IPS DF 4.7 (cell line): ENCODE measurements at regions not wholly inside any gene's neighbourhood (a gene's known extent, or its start where the extent isn't known, plus 50 kb on each side); places are given as distances from the start of the nearest gene placed in this dataset.
A peak's percentile ranks its signal among the peaks of the same experiment; 100 is the strongest.

Source experiments
- DNase-seq: peaks from one replicate; pipeline ENCODE4 v3.0.0-alpha.2; 2013; ENCODE audit warnings: low spot score; ENCODE audit errors: extremely low read depth

DNA sequence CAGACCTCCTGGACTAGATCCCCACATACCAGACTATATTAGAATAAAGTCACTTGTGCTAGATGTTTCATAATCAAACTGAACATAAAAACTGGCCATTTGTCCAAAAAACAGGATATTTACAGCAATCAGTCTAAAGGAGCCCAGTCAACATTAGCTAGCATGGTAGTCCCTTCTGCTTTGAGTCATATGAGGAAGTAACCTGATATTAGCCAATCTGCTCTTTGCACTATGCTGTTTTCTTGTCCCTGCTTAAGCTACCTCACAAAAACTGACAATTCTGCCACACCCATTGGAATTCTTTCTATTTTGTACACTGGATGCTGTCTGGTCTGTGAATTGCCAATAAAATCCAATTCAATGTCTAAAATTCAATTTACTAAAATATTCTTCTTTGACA lies 1824.2 kb downstream of the OLFM4 start:
- no peak for DNase-seq

DNA sequence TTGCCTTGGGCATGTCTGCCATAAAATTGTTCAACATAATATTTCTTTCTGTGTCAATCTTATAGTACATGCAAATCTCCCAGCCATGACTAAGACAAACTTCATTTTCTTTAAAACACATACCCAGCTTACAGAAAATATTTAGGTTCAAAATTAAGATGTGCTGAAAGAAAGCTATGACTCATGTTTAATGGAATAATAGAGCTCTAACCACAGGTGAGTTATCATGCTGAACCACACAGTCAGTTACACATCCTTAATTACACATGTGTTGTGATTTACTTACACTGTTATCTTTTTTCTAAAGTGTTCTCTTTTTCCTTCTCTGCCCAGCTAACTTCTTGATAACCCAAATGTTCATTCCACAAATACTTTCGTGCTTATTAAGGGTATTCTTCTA lies 1831.2 kb downstream of the OLFM4 start:
- no peak for DNase-seq

DNA sequence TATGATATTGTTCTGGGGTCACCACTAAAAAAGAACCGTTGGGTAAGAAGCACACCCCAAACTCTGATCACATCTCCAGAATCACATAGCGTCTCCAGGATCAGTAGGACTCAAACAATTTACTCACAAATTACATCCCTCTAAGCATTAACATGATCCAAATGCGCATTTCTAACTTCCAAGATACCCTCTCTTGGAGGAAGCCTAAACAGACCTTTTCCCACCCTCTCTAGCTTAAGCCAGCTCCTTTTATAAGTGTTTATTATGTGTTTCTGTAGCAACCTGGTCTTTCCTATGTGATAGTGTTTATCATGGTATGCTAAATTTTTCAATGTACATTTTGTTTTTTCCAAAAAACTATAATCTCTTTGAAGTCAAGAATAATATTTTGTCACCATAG lies 1846.5 kb downstream of the OLFM4 start:
- no peak for DNase-seq

DNA sequence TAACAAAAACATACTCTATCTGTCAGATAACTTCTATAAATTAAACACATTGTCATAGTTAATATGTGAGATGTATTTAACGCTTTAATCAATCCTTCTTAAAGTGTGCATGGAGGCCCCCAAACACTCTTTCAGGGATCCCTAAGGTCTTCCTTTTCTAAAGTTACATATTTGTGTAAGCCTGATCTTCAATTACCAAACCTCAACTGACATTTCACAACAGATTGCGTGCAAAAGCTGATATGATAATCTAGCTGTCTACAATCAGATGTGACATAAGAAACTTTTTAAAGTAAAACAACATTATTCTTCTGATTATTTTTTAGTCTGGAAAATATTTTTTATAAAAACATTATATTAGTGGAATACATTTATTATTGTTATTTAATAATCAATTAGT lies 1850.4 kb downstream of the OLFM4 start:
- no peak for DNase-seq

DNA sequence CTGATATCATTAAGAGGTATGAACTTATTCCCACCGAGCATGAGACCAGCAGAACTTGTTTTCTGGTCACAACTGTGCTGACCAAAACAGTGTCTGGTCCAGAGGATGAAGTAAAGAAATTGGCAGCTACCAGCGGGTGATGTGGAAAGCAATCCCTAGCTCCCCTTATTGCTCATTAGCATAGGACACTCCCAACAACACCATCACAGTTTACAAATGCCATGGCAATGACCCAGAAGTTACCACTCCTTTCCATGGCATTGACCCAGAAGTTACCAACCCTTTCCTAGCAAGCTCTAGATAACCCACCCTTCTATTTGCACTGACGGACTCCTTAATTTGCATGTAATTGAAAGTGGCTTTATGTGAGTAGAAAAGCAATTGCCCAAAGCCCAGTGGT lies 1856.1 kb downstream of the OLFM4 start:
- no peak for DNase-seq

DNA sequence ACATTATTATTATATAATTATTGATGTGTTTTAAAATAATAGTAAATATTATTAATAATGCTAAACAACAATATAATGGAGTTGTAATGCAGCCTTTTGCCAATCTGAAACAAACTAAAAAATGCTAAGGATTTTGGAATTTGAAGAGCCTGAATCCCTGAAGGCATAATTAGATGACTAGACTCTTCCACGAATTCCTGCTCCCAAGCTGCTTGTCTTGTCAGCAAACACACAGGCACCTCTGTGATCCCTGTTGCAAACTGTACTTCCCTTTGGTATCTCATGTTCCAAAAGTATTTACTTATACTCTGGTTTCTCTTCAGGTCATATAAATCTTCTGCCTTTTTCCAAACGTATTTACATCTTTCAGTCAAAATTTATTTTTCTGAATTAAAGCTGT lies 1862.4 kb downstream of the OLFM4 start:
- no peak for DNase-seq

DNA sequence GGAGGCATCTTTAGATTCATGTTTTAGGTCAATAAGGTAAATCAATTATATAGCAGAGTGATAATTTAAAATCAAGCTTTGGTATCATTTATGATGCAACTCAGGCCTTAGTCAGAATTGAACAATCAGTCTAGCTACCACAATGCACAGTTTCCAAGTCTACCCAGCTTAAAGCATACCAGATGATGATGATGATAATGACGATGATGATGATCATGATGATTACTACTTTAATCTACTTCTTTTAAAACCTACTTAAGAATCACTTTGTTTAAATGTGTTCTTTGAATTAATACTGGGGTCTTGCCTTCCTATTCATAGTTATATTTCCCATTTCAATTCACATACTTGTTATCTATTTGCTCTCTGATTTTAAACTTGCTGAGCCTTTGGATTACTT lies 1872.7 kb downstream of the OLFM4 start:
- no peak for DNase-seq

DNA sequence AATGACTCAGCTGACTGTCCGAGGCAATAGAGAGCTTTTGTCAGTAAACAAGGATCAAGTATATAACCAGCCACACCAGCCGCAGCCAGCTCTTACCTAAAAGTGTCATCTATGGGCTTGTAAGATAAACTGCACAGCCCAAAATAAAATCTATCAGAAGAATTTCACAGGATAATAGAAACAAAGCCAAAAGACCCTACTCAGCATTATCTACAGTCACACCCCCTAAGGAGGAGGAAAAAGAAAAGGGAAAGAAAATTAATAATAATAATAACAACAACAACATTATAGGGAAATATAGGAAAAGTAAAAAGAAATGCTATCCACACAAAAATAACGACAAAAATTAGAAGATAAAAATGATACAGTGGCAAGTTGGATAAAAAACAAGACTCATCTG lies 1883.8 kb downstream of the OLFM4 start:
- no peak for DNase-seq

DNA sequence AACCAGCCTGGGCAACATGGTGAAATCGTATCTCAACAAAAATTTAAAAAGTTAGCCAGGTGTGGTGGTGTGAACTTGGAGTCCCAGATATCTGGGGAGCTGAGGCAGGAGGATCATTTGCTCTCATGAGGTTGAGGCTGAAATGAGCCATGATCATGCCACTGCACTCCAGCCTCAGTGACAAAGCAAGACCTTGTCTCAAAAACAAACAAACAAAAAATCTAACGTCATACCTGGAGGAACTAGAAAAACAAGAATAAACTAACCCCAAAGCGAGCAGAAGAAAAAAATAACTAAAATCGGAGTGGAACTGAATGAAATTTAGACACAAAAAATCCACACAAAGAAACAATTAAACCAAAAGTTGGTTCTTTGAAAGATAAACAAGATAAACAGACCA lies 1885.1 kb downstream of the OLFM4 start:
- no peak for DNase-seq

DNA sequence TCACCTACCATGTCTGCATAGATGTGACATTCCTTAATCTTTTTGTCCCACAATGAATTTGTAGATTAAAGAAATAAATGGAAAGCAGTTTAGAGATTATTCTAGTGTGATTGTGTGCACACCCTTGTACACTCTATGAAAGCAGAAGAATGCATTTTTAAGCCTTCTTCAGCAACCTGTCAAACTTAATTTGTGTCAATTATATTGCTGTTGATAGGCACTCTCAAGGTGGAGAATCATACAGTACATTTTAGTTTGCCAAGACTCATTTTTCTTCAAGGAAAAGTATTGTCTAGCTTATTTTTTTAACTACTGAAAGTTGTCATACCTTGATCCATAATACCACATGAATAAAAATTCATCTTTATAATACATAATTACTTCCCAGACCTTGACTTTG lies 1898.9 kb downstream of the OLFM4 start:
- DNase-seq = no peak

DNA sequence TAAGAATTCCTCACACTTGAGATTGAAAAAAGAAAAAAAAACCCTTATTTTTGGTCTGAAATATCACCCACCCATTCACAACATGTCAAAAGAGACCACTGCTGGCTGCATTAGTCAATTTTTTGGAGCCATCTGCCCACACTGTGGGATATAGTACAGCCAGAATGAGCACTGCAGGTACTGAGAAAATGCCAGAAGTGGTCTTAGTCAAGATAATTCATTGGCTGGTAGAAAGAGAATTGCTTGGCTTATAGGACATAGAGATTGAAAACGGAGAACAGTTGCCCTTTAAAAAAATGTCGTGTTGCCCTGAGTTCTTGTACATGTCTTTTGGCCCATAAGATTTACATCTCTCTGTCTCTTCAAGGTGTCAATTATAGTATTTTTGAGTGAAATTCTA lies 1899.5 kb downstream of the OLFM4 start:
- DNase-seq = no peak

DNA sequence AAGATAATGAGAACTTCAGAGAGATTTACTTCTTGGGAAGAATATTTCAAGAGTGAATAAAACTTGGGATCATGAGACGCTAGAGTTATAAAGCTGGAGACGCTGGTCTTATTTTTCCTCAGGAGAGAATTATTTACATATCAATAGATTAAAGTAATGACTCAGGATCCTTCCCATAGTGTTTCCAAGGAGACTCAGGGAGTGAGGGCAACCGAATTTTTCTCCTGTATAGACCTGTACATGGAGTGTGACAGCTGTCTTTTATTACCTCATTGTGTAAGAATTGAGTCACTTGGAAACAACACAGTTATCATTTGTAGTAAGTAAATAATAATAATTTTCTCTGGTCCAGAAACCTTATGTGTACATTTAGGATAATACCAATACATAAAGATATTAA lies 1905.5 kb downstream of the OLFM4 start:
- DNase-seq = no peak

DNA sequence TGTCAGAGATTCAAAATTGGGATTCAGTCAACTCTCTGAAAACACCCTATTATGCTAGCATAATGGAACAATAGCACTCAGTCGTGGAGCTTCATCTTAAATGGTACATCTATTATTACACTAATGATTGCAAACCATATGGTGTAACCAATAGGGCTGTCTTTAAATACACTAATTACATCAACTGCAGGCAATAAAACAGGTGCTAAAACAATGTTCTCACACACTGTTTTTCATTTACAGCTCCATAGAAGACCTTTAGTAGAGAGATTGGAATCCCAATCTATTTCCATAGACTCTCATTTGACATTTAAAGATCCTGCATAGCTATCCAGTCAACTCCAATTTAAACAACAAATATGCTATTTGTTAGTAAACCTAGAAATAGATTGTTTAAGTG lies 1917.4 kb downstream of the OLFM4 start:
- DNase-seq = peak; percentile 41

DNA sequence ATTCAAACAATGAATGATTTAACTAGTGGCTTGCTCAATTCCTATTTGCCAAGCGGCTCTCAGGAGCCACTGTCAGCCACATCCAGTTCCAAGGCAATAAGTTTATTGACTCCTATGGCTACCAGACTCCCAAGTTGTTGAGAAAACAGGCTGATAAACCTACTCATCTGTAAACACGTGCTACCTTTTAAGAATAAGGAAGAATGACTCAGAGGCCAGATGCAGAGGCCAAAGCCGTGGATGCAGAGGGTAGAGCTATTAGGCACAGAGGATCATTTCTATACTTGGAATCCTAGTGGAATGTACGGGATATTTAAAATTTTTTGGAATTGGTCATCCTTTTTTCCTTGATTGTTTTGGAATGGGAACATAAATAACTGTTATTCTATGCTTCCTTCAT lies 1921.1 kb downstream of the OLFM4 start:
- DNase-seq = no peak

DNA sequence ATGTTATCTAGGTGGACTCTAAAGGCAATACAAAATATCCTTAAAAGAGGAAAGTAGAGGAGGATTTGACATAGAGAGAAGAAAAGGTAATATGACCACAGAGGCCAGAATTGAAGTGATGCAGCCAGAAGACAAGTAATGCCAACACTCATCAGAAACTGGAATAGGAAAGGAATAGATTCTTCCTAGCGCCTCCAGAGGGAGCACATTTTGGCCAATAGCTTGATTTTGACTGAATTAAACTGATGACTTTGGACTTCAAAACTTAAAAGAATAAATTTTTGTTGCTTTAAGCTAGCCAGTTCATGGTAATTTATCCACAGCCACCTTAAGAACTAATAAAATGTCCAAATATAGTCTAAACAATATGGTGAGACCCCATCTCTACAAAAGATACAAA lies 1921.9 kb downstream of the OLFM4 start:
- DNase-seq = no peak

DNA sequence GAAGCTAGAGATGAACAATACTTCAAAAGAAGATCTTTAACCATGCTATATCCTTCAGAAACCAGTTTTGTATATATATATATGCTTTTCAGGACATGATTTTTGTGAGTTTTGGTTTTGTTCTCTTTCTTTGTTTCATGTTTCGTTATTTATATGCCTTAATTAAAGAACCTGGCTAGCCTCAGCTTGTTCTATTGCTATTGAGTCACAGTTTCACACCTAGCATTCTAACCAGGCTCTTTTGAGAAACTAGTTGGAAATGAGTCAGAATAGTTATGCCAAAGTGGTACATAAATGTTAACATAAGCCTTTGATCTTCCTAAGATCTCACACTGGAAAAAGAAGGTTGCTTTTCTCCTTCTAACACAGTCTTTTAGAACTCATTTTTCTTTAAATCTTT lies 1925.2 kb downstream of the OLFM4 start:
- no peak for DNase-seq

DNA sequence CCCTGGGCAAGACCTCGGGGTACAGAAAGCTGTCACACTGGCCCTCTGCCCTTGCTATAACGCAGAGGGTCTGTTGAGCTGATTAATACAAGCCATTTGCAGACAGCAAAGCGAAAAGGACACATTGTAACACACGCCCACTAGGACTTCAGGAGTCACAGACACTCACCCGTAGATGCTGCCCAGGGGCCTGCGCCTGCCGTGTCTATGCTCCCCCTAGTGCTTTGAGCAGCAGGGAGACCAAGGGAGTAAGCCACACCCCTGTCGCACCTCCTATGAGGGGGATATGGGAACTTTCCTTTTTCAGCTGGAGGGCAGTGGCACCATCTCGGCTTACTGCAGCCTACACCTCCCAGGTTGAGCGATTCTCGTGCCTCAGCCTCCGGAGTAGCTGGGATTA lies 1930.2 kb downstream of the OLFM4 start:
- DNase-seq = no peak

DNA sequence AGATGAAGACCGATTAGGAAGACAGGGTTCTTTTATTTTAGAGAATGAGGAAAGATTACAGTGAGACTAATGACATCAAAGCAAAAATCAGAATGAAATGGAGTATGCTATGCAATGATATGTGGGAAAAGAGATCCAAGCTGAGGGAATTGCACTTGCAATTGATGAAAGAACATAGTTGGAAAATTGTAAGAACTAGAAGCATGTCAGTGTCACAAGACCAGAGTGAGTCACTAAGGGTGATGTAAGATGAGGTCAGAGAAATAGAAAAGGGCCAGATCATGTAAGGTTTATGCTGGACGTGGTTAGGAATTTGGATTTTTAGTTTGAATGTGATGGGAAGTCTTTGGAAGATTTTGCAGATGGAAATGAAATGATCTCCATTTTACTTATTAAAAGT lies 1937.3 kb downstream of the OLFM4 start:
- DNase-seq = no peak

DNA sequence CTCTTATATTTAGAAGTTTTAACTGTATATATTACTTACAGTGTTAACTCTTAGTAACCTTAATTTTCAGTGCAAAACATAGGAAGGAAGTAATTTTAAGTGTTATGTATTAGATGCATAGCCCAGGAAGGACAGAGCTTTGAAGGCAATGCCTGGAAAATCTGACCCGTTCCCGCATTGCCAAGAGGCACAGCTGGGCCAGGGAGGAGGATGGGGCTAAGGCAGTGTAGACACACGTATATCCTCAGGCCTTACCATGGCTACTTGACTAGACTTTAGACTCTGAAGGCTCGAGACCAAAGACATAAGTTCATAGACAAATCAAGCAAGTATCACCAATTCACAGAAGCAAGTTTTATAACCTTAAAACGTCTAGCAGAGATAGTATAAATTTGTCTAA lies 1944.2 kb downstream of the OLFM4 start:
- DNase-seq = no peak

DNA sequence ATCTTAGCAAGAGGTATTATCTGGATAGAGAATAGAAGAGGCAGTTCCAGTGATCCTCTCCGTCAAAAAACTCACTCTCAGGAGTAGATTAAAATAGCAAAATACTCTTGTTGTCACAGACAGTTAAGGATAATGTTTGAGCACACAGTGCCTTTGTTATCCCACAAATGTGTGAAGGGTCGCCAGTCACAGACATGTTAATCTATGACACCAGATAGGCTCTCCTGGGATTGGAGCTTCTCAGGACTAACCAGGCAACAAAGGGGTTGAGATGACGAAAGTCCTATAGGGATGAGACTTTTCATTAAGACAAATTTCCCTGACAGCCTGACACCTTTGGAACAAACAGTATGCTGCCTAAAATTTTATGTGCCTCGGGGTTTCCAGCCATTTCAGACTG lies 1947.1 kb downstream of the OLFM4 start:
- no peak for DNase-seq

DNA sequence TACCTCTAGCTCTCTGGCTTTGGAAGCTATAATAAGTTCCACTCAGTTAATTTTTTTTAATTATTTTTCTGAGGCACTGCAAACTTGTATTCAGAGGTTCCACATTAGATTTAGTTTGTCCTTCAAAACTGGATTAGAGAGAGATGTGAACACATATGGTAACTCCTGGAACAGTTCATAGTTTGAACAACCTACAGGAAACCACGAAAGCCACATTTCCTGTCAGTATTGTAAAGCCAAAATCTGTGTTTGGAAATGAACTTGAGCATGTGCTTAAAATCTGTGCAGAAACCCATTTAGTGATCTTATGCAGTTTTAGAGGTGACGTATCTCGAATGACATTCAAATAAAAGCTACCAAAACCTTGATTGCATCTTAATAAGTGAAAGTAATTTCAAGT lies 1952.0 kb downstream of the OLFM4 start:
- DNase-seq = no peak

DNA sequence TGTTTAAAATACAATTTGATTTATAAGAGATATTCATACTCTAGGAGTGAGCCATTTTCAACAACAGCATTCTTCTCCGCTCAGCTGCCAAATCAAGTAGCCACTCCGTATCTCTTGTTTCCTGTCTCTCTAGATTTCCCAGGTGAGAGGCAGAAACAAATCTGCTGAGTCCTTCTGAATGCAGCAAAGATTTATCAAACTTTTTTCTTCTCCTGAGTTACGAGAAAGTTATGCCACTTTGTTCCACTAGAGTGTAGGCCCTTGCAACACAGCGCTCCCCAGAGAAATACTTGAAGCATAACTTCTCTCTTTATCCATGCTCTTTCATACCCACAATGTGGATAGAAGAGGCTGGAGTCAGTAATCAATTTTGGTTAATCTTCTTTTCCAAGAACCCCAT lies 1960.8 kb downstream of the OLFM4 start:
- DNase-seq = no peak

DNA sequence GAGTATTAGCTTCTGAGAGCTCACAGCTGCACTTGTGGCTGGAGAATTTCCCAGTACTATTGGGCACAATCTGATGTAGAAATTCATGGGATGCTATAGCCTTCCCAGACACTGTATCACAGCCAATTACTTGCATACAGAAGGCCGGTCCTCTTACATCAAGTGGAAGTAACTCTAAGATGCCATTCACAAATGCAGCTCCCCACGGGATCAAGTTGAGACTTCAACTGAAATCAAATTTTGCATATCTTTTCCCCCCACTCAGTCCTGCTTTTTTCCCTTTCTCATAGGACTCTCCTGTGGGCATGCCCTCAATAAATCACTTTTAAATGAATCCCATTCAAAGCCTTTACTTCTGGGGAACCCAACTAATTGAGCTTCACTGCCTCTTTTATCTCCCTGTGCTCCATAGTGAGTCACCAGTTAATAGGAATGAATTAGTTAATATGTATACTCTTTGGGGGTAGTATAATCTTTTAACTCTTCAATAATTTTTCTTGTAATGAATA lies 1970.8 kb downstream of the OLFM4 start:
- no peak for DNase-seq

DNA sequence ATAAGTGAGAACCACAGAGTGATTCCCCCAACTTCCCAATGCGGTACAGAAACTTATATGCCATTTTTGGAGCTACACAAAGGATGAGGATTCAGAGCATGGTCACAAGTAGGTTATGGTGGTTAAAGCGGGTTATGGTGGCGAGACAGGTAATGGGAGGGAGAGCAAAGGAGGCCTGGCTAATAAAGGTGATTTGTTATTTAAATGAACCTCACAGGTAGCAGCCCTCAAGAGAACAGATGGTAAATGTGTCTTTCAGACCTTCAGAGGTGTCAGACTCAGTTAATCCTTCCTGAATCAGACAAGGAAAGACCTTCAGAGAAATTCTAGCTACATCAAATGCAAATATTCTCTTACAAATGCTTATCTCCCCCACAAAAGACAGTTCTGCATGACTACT lies 1971.4 kb downstream of the OLFM4 start:
- peak; percentile 78 for DNase-seq
